HG03565 (cell line): ENCODE measurements at regions not wholly inside any gene's neighbourhood (a gene's known extent, or its start where the extent isn't known, plus 50 kb on each side); places are given as distances from the start of the nearest gene placed in this dataset.

Experiments
- ATAC-seq: cut with Tn5 transposase; IDR thresholded peaks from one replicate; pipeline ENCODE4 v1.9.1; 2021; ENCODE audit warnings: mild to moderate bottlenecking, moderate library complexity; ENCODE audit not compliant: unreplicated experiment

DNA sequence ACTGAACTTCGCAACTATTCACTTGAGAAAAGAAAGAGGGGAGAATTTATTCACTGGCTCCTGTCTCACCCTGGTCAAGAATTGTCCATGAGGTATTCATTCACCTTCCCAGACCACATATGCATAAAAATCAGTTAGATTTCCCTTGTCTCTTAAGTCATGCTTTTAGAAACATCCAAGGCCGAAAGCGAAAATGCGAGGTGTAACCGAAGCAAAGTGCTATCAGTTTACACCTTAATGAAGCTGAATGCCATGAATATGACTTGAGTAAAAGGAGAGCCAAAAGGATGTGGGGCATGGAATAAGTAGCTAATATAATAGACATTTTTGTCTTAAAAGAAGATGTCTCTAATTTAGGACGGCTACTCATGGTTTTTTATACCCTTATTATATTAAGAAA is 965.6 kb upstream of the CHORDC1 start:
- ATAC-seq, result no peak

DNA sequence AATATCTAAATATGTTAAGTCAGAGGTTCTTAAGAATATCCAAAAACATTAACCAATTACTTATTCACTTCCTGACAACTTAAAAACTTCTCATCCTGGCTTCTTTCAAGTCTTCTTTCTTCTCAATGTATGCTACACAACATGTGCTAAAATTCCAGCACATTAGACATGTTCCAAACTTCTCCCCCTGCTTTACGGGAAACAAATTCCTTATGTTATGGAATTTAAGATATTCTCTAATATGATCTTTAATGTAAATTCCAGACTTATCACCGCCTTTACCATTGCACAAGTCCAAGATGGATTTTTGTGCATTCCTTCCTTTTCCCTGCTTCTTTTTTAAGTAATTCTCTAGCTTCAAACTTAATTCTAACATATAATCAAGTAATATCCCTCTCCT is 964.5 kb upstream of the CHORDC1 start:
- ATAC-seq, result no peak

DNA sequence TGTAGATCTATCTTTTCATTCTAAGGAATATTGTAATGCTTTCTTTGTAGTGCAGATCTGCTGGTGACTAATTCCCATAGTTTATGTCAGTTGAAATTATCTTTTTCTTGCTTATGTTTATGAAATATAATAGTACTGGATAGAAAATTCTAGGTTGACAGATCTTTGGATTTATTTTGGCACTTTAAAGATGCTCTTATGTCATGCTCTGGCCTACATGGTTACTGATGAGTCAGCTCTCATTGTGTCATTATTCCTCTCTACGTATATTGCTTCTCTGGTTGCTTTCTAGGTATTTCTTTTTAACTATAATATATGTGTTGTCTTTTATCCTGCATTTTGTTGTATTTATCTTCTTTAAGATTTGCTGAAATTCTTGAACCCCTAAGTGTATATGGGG is 955.5 kb upstream of the CHORDC1 start:
- no peak for ATAC-seq

DNA sequence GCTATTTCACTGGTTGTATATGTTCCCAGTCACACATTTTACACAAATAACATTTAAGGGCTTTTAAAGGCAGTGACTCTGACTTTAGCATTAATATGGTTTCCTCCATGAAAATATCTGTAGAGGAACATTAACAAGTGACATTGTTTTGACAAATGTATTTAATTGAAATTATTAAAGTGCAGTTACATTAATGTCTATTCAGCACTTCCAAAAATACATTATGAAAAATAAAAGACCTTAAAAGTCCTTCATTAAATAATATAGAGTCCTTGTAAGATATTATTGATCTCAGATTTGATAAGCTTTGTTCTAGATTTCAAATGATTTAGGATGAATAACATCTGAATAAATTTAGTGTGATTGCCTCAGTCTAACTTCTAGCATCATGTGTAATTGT is 951.9 kb upstream of the CHORDC1 start:
- no peak for ATAC-seq

DNA sequence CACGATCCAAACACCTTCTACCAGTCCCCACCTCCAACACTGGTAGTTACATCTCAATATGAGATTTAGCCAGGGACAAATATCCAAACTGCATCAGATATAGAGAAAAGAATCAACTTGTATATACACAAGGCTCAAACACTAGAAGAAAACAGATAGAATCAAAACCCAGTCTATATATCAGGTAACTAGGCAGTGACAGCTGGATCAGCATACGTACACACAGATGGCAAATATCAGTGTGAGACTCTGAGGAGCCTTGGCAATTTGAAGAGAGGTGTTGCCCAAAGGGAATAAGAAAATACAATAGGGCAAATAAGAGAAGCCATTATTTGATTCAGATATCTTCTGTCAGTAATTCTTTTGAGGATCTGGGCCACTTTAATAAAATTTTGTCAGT is 951.3 kb upstream of the CHORDC1 start:
- no peak for ATAC-seq

DNA sequence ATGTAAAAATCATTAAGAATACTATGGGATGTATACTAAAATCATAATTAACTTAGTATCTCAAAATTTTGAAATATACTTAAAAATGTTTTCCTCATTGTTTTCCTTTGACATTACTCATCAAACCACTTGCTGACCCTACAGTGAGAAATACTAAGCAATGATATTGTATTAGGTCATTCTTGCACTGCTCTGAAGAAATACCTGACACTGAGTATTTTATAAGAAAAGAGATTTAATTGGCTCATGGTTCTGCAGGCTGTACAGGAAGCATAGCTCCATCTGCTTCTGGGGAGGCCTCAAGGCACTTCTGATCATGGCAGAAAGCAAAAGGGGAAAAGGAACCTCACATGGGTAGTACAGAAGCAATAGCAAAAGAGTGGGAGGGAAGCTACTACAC is 950.9 kb upstream of the CHORDC1 start:
- ATAC-seq, result no peak

DNA sequence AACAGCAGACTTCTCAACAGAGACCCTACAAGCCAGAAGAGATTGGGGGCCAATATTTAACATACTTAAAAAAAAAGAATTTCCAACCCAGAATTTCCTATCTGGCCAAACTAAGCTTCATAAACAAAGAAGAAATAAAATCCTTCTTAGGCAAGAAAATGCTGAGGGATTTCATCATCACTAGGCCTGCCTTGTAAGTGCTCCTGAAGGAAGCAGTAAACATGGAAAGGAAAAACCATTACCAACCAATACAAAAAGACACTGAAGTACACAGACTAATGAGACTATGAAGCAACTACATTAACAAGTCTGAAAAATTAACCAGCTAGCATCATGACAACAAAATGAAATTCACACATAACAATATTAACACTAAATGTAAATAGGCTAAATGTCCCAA is 947.9 kb upstream of the CHORDC1 start:
- ATAC-seq, result no peak

DNA sequence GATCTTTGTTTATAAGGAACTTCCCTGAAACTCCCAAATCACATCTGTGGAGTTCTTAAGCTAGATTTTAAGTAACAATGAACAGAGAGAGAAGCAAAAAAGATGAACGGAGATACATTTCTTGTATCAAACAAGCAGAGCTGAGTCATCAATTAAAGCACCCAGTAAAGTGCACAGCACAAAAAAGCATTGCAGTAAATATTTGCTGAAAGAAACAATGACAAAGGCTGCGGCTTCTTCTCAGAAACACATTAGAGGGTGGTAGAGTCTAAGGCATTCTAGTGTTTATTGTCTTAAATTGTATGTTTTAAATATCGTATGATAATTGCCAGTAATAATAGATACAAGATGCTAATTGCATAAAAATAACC is 941.6 kb upstream of the CHORDC1 start:
- no peak for ATAC-seq

DNA sequence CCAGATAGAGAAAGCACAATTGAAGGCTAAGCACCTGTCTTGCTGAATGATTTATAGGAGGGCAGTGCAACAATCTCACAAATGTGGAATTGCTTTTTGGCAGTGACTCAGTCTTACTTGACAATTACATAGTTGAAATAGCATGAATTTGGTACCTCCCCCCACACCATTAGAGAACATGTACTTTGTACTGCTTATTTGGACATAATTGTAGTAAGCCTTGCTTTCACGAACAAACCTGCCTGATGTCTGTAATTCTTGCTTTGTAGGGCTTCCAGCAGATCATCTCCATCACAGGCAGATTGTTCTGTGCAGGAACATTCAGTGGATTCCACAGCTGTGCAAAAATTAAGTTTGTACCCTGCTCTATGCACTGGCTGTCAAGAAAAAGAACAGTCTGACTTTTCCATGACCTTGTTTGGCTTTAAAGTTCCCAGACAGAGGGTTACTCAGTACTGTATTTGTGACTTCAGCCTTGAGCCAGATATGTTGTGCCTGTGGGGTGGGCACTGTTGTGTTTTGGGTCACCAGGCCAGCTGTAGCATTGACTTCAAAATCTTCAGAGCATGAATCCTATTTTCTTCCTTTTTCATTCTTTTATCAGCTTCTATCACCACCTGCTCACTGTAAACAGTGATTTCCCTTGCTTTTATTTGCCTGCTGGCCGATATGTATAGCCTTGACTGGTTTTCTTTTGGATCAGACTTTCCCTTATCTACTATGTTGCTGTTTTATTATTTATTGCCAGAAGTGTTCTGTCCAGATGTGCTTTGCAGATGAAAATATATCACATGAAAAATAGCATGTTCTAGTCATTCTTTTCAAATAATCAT is 941.0 kb upstream of the CHORDC1 start:
- no peak for ATAC-seq

DNA sequence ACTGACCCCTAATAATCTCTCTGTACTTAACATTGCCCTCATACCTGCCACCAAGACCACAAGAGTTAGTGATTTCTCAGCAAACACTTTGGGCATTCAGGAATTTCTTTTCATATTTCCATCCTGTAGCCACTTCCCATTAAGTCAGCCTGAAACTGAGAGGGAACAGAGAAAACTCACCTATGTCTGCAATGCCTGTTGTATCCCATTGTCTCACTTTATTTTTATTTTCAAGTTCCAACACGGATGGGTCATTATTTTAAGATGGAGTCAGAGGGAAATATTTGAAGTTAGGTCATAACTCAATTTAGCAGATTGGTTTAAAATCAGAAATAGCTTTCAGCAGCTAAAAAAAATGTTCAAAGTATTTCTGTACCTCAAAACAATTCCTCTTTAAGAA is 937.8 kb upstream of the CHORDC1 start:
- ATAC-seq, result no peak

DNA sequence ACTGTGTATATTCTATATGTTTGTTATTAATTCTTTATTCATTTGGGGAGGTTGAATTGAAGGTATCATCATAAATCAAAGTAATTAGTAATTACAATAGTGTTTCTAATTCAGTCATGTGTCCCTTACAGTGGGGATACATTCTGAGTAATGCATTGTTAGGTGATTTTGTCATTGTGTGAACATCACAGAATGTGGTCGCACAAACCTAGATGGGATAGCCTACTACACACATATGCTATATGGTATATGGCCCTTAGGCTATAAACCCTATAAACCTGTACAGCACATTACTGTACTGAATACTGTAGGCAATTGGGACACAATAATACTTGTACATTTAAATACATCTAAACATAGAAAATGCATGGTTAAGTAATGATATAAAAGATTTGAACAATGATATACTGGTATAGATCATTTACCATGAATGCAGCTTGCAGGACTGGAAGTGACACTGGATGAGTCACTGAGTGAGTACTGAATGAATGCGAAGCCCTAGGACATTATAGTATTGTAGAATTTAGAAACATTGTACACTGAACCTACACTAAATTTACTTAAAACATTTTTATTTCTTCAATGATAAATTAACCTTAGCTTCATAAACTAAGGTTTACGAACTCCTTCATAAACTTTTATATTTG is 936.2 kb upstream of the CHORDC1 start:
- no peak for ATAC-seq

DNA sequence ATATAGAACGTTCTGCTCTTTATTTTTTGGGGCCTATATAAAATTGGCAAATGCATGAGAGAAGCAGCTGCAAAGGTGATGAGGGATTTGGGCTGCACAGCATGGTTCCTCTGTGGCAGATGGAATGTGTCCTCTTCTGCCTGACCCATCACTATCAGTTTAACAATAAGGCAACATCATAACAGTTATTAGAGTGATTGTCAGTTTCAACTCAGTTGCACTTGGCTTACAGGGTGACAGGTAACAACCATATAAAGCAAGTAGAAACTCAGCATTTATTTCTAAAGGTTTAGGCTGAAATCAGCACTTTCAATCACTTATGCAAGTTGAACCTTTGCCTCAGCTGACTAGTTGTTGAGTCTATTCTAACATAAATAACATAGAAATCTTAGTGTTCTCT is 935.4 kb upstream of the CHORDC1 start:
- ATAC-seq, result no peak

DNA sequence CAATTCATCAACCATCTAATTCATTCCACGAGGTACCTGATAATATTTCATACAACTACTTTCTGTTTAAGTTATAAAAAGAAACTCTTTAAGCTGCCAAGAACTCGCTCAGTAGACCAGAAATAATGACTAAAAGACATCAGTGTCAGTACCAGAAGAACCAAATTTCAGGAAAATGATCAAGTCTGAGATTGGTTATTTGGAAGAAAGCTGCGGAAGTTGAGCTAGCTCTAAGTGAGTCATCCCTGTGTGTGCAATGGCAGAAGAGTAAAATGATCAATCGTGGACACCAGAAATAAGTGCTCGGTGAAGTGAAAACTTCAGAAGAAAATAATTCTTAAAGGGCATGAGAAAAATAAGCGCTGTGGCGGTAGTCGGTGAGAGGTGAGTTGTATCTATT is 933.2 kb upstream of the CHORDC1 start:
- no peak for ATAC-seq

DNA sequence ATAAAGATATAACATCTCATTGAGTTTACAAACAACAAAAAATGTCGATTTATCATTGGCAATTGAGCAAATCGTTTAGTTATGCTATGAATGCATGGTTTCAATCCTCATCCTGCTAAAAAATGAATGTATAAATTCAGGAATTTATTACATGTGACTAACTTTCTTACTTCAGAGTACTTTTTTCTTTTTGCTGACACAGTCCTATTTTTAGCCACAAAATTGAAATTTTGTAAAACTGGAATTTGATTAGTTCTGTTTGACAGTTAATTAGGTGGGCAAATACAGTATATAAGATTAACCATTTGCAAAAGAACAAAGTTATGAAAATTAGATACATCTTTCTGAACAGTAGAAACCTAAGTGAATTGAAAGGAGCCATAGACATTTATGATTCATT is 925.0 kb upstream of the CHORDC1 start:
- no peak for ATAC-seq

DNA sequence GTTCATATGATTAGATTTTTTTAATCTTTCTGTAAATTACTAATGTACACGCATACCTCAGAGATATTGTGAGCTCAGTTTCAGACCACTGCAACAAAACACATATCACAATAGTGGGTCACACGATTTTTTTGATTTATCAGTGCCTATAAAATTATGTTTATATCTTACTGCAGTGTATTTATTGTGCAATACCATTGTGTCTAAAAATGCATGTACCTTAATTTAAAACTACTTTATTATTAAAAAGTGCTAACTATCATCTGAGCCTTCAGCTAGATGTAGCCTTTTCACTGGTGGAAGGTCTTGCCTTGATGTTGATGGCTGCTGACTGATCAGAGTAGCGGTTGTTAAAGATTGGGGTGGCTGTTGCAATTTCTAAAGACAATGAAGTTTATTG is 918.8 kb upstream of the CHORDC1 start:
- ATAC-seq, result no peak

DNA sequence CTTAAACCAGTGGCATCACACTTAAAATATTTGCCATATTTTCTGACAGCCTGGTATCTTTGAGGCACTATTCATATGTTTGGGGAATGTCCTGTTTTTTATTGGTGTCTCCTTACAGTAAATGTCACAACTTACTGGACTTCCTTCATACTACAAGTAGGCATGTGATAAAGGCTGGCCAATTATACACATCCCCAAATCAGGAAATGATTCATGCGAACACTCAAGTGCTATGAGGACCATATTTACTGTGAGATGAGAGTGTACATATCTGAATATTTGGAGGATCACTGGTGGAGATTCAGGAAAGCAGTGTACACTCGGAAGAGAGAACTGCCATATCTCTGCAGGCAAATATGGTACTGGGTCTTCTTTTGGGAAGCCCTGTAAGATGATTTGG is 913.8 kb upstream of the CHORDC1 start:
- ATAC-seq, result no peak

DNA sequence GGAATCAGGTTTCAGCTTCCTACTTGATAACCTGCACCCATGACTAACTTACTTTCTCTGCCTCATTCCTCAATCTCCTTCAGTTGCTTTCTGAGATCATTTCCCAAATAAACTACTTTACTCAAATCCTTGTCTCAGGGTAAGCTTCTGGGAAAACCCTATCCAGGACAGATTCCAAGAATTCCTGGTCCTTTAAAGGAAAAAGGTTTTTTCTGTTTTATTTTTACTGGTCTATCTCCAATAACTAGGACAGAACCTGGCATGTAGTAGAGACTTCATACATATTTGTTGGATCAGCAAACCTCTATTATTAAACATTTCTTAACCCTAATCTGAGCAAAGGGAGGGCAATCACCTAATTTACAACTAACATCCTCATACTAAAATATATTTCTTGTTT is 910.5 kb upstream of the CHORDC1 start:
- no peak for ATAC-seq

DNA sequence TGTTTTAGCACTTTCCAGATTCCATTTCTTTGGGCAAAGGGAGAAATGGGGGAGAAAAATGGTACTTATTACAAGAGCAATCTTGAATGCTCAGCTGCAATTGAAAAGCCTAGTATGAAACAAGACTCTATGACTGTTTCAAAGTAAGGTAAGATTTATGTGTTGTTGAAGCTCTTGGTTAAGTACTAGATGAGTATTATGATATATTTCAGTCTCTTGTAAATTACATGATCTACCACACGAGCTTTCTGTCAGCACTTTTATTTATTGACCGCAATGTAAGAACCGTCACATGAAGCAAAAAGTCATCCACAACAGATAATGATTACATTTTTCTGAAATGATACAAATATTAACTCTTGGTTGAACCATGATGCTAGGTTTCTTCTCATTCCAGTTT is 906.7 kb upstream of the CHORDC1 start:
- ATAC-seq, result no peak

DNA sequence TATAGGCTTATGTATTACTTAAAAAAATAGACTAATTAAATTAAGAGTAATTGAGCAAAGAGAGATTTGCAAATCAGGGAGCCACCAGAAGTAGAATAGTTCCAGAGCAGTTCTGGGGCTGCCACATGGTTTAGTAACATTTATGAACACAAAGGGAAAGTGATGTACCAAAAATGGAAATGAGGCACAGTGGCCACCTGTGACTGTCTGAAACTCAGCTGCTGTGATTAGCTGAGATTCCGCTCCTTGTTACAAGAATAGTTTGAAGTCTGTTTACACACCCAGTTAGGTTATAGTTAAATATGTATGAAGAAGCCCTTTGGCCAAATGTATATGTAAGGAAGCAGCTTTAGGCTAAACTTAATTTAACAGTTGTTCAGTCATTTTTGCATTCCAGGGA is 901.5 kb upstream of the CHORDC1 start:
- no peak for ATAC-seq

DNA sequence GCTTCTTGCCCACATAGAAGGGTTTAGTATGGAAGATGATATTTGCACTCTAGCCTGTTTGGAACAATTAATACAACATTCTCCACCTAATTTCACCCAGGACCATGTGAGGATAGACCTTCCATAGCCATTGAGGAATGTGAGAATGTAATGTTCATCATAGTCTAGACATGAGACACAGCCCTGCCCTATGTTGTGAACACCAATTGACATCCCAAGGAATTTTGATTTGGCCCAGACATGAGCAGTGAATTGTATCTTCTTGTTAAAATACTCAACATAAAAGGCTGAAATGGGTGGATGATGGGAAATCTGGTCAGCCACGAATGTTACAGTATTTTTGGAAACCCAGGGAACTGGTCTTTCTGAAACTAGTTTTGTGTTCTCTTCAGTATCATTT is 892.3 kb upstream of the CHORDC1 start:
- no peak for ATAC-seq

DNA sequence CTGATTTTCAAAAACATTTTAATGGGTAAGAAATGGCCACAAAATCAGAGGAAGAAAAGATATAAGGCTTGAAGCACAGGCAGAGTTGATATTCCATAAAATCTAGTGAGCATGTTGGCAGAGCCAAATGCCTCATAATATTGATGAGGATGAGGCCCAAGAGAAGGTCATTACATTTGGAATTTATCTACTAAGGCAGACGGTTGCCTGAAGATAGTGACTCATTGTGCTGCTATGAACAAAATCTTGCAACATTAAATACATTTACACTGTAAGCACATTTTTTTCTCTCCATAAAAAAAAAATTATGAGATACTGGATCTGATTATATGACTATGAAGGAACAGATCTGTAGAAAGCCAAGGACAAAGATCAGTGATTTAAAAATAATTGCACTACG is 881.4 kb upstream of the CHORDC1 start:
- ATAC-seq, result no peak

DNA sequence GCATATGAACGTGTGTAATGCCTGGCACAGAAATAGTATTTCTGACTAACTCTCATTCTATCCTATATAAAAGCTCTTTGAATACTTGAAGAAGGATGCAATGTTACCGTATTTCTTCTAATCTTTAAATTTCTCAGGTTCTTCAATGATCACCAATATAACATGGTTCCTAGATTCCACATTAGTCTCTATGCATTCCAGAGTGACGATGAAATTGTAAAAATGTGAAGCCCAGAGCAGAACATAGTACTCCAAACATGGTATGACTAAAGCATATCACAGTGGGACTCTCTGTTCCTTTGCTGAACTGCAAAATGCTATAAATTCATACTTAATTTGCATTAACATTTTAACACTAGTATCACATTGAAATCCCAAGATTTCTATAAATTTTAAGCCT is 877.6 kb upstream of the CHORDC1 start:
- no peak for ATAC-seq

DNA sequence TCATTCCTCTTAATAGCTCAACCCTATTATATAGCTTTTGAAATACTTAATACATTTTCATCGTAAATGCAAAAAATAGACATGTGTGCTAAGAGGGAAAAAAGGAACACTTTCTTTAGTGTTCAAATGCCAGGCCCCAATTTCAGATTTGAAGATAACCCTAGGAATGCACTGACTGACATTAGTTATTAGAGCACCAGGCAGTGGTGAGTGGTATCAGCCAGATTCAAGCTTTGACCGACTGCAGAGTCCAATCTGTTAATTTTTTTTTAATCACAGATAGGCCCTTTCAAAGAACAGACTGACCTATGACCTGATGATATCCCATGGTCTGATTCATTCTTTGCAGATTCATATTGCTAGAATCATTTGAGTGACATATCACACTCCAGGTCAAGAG is 874.2 kb upstream of the CHORDC1 start:
- no peak for ATAC-seq
